H9 (cell line): ENCODE measurements at regions not wholly inside any gene's neighbourhood (a gene's known extent, or its start where the extent isn't known, plus 50 kb on each side); places are given as distances from the start of the nearest gene placed in this dataset.

Source experiments
- DNase-seq: peaks from one replicate; pipeline ENCODE4 v3.0.0-alpha.2; 2017
- H2AFZ ChIP-seq: one replicate; pipeline ENCODE4 v1.6.1; 2013; ENCODE audit warnings: mild to moderate bottlenecking, low read length, control low read depth, moderate library complexity
- H2AK5ac ChIP-seq: 2 replicates; pipeline ENCODE4 v1.6.1; 2013; ENCODE audit warnings: low read length, control low read depth, mixed read lengths; ENCODE audit not compliant: insufficient read length
- H2BK120ac ChIP-seq: one replicate; pipeline ENCODE4 v1.6.1; 2013; ENCODE audit warnings: low read depth, mild to moderate bottlenecking, low read length, control low read depth, inconsistent platforms; ENCODE audit not compliant: poor library complexity, severe bottlenecking
- H2BK12ac ChIP-seq: 2 replicates; pipeline ENCODE4 v1.6.1; 2013; ENCODE audit warnings: low read length, control low read depth, mixed read lengths, low read depth; ENCODE audit not compliant: insufficient read length
- H2BK15ac ChIP-seq: 2 replicates; pipeline ENCODE4 v1.6.1; 2013; ENCODE audit warnings: low read depth, low read length, control low read depth
- H2BK20ac ChIP-seq: one replicate; pipeline ENCODE4 v1.6.1; 2013; ENCODE audit warnings: low read depth, mild to moderate bottlenecking, low read length, control low read depth, inconsistent platforms; ENCODE audit not compliant: poor library complexity, severe bottlenecking
- H2BK5ac ChIP-seq: 2 replicates; pipeline ENCODE4 v1.6.1; 2013; ENCODE audit warnings: low read length, control low read depth, mixed read lengths; ENCODE audit not compliant: insufficient read length
- H3K14ac ChIP-seq: 2 replicates; pipeline ENCODE4 v1.6.1; 2013; ENCODE audit warnings: low read length, control low read depth; ENCODE audit not compliant: insufficient read depth
- H3K18ac ChIP-seq: 2 replicates; pipeline ENCODE4 v1.6.1; 2013; ENCODE audit warnings: low read depth, mild to moderate bottlenecking, mixed read lengths, low read length, control low read depth; ENCODE audit not compliant: insufficient read length
- H3K23ac ChIP-seq: 2 replicates; pipeline ENCODE4 v1.6.1; 2013; ENCODE audit warnings: low read length, control low read depth, mixed read lengths, low read depth; ENCODE audit not compliant: insufficient read length
- H3K23me2 ChIP-seq: 2 replicates; pipeline ENCODE4 v1.6.1; 2013; ENCODE audit warnings: low read depth, mild to moderate bottlenecking, mixed read lengths, low read length, control low read depth; ENCODE audit not compliant: insufficient read length, poor library complexity, severe bottlenecking
- H3K27ac ChIP-seq: 2 replicates; pipeline ENCODE4 v1.5.1; 2013; ENCODE audit warnings: low read length, control low read depth, mixed read lengths, low read depth; ENCODE audit not compliant: insufficient read length
- H3K27me3 ChIP-seq: 2 replicates; pipeline ENCODE4 v1.6.1; 2013; ENCODE audit warnings: low read length, control low read depth, inconsistent platforms; ENCODE audit not compliant: insufficient read depth
- H3K4ac ChIP-seq: 2 replicates; pipeline ENCODE4 v1.6.1; 2013; ENCODE audit warnings: low read depth, mild to moderate bottlenecking, control low read depth, inconsistent platforms, low read length, moderate library complexity
- H3K4me1 ChIP-seq: 2 replicates; pipeline ENCODE4 v1.6.1; 2013; ENCODE audit warnings: low read length, control low read depth, inconsistent platforms; ENCODE audit not compliant: insufficient read depth
- H3K4me2 ChIP-seq: 2 replicates; pipeline ENCODE4 v1.6.1; 2013; ENCODE audit warnings: low read length, control low read depth, mixed read lengths; ENCODE audit not compliant: insufficient read length, insufficient read depth
- H3K56ac ChIP-seq: 2 replicates; pipeline ENCODE4 v1.6.1; 2013; ENCODE audit warnings: low read depth, mild to moderate bottlenecking, mixed read lengths, low read length, control low read depth; ENCODE audit not compliant: insufficient read length
- H3K79me1 ChIP-seq: 2 replicates; pipeline ENCODE4 v1.6.1; 2013; ENCODE audit warnings: low read depth, mild to moderate bottlenecking, moderate library complexity, low read length, control low read depth, inconsistent platforms; ENCODE audit not compliant: insufficient read depth, poor library complexity, severe bottlenecking
- H3K79me2 ChIP-seq: 2 replicates; pipeline ENCODE4 v1.6.1; 2013; ENCODE audit warnings: low read length, control low read depth, inconsistent platforms; ENCODE audit not compliant: insufficient read depth
- H3K9ac ChIP-seq: 2 replicates; pipeline ENCODE4 v1.6.1; 2013; ENCODE audit warnings: low read length, control low read depth, mixed read lengths; ENCODE audit not compliant: insufficient read length; ENCODE audit errors: extremely low read depth
- H3K9me3 ChIP-seq: one replicate; pipeline ENCODE4 v1.6.1; 2013; ENCODE audit warnings: low read depth, low read length, inconsistent platforms; ENCODE audit not compliant: control insufficient read depth
- H3T11ph ChIP-seq: one replicate; pipeline ENCODE4 v1.6.1; 2013; ENCODE audit warnings: mild to moderate bottlenecking, low read length, control low read depth, inconsistent platforms
- H4K20me1 ChIP-seq: one replicate; pipeline ENCODE4 v1.6.1; 2013; ENCODE audit not compliant: control insufficient read depth, insufficient read length, insufficient read depth
- H4K5ac ChIP-seq: 2 replicates; pipeline ENCODE4 v1.6.1; 2013; ENCODE audit warnings: low read depth, mild to moderate bottlenecking, mixed read lengths, low read length, control low read depth; ENCODE audit not compliant: insufficient read length
- H4K8ac ChIP-seq: replicated peaks from 2 replicates; pipeline ENCODE4 v1.6.1; 2013; ENCODE audit warnings: low read length, control low read depth, mixed read lengths, low read depth; ENCODE audit not compliant: insufficient read length
- H4K91ac ChIP-seq: 2 replicates; pipeline ENCODE4 v1.6.1; 2013; ENCODE audit warnings: low read depth, mild to moderate bottlenecking, moderate library complexity, mixed read lengths, low read length, control low read depth; ENCODE audit not compliant: insufficient read length
- H3K27ac Mint-ChIP-seq, 3 experiments: 2 replicates in 2 of 3; 3 replicates in 1 of 3; pipeline ENCODE4 v1.8.0; 2020 to 2021; ENCODE audit warnings: mixed read lengths in 3 of 3, mild to moderate bottlenecking in 1 of 3, moderate library complexity in 1 of 3
- H3K27me3 Mint-ChIP-seq: 2 replicates; pipeline ENCODE4 v1.8.0; 2021; ENCODE audit warnings: low read depth, mild to moderate bottlenecking, moderate library complexity, mixed read lengths
- H3K36me3 Mint-ChIP-seq, 3 experiments: 2 replicates in 2 of 3; 3 replicates in 1 of 3; pipeline ENCODE4 v1.8.0; 2020 to 2021; ENCODE audit warnings: low read depth in 3 of 3, mixed read lengths in 3 of 3; ENCODE audit not compliant: insufficient read depth in 1 of 3
- H3K4me1 Mint-ChIP-seq, 2 experiments: 2 replicates each; pipeline ENCODE4 v1.8.0; 2020; ENCODE audit warnings: mixed read lengths in 2 of 2
- H3K4me3 Mint-ChIP-seq, 2 experiments: 2 replicates in 1 of 2; 3 replicates in 1 of 2; pipeline ENCODE4 v1.8.0; 2020 to 2021; ENCODE audit warnings: mild to moderate bottlenecking in 2 of 2, mixed read lengths in 2 of 2, moderate library complexity in 1 of 2
- H3K9me3 Mint-ChIP-seq, 2 experiments: 2 replicates in 1 of 2; 3 replicates in 1 of 2; pipeline ENCODE4 v1.8.0; 2020; ENCODE audit warnings: mild to moderate bottlenecking in 2 of 2, mixed read lengths in 2 of 2, moderate library complexity in 1 of 2
- WGBS: extraction: QIAGEN DNeasy Blood & Tissue Kit; methylation state at CpG from one replicate; pipeline ENCODE4 v1.1.7; 2013; ENCODE audit warnings: missing lambda C conversion rate, low lambda C conversion rate, mixed read lengths; ENCODE audit not compliant: insufficient read length; ENCODE audit errors: extremely low coverage; 5-methylcytosine and 5-hydroxymethylcytosine counted together
- TF ChIP-seq, protein P1 (sequence below): fragments of 200-600 bp; sonication (generic); conservative IDR thresholded peaks from 3 replicates; pipeline ENCODE4 v1.8.0; 2021; ENCODE audit warnings: antibody characterized with exemption, mild to moderate bottlenecking

DNA sequence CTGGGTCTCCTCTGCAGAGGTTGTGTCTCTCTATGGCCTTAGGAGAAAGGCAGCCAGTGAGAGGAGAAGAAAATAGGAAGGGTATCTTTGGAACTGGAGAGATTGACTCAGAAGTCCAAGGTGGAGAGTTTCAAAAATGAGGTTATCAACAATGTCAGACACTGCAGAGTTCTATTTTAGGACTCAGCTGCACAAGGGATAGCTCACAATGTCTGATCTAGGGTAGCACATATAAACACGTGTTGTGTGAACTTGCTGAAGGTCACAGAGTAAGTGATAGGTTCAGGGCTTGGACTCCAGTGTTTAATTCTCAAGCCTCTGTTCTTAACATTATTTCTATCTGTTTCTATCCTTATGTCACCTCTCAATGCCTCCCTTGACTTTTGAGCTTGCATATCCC lies 305.0 kb upstream of the LARGE1 start:
- Mint-ChIP-seq H3K27me3 (peaks cover 4% of the 10 kb centered on the region), H3K9me3 (peaks cover 0 to 9% of the 10 kb centered on the region in 2 experiments; a peak in 4 of 5 replicates), H3K4me1 (peaks cover 12 to 14% of the 10 kb centered on the region in 2 experiments), H3K4me3 (no peak overlapping the region), H3K27ac (peak overlapping the region in 1 of 3 experiments; percentile 80; a peak in 2 of 7 replicates), H3K36me3 (peaks cover 0 to 5% (median 4%) of the 10 kb centered on the region in 3 experiments; a peak in 2 of 7 replicates)
- Histone ChIP-seq H2AFZ (no peak overlapping the region), H3K14ac (no peak overlapping the region), H2BK5ac (no peak overlapping the region), H2AK5ac (no peak overlapping the region), H3K23me2 (no peaks in the 10 kb centered on the region), H3K23ac (no peak overlapping the region), H2BK15ac (no peak overlapping the region), H3K27ac (no peak overlapping the region), H3K56ac (no peak overlapping the region), H4K5ac (no peak overlapping the region), H3K18ac (peak overlapping the region; percentile 7), H3K4me2 (peak overlapping the region; percentile 5), H3K4me1 (peaks cover 8% of the 10 kb centered on the region; the same call in 1 of the 2 replicates), H3K79me1 (no peaks in the 10 kb centered on the region), H2BK12ac (no peak overlapping the region), H4K20me1 (no peaks in the 10 kb centered on the region), H4K8ac (no peak overlapping the region), H2BK20ac (no peak overlapping the region), H3K27me3 (no peaks in the 10 kb centered on the region), H3K79me2 (no peaks in the 10 kb centered on the region), H3K9ac (no peak overlapping the region), H2BK120ac (no peak overlapping the region), H3T11ph (no peak overlapping the region), H3K9me3 (no peaks in the 10 kb centered on the region), H3K4ac (no peak overlapping the region), H4K91ac (no peak overlapping the region)
- TF ChIP-seq, protein P1, sequence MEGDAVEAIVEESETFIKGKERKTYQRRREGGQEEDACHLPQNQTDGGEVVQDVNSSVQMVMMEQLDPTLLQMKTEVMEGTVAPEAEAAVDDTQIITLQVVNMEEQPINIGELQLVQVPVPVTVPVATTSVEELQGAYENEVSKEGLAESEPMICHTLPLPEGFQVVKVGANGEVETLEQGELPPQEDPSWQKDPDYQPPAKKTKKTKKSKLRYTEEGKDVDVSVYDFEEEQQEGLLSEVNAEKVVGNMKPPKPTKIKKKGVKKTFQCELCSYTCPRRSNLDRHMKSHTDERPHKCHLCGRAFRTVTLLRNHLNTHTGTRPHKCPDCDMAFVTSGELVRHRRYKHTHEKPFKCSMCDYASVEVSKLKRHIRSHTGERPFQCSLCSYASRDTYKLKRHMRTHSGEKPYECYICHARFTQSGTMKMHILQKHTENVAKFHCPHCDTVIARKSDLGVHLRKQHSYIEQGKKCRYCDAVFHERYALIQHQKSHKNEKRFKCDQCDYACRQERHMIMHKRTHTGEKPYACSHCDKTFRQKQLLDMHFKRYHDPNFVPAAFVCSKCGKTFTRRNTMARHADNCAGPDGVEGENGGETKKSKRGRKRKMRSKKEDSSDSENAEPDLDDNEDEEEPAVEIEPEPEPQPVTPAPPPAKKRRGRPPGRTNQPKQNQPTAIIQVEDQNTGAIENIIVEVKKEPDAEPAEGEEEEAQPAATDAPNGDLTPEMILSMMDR: no peak
- no CpG with 5 or more reads among the region's 1 CpG for WGBS
- DNase-seq: no peak
